GOT3 (cell line): ENCODE measurements at regions not wholly inside any gene's neighbourhood (a gene's known extent, or its start where the extent isn't known, plus 50 kb on each side); places are given as distances from the start of the nearest gene placed in this dataset.

ENCODE experiments used
- DNase-seq: peaks from one replicate; lab custom pipeline; 2025; ENCODE audit warnings: mixed read lengths; lab: John Stamatoyannopoulos, UW

- no peak for DNase-seq
Observed at GRCh38 chr21:35426897-35427296, 377.8 kb upstream of the RUNX1 start.

GRCh38 chr21:35426469-35426868, 377.4 kb upstream of the RUNX1 start:
- DNase-seq: no peak

DNA sequence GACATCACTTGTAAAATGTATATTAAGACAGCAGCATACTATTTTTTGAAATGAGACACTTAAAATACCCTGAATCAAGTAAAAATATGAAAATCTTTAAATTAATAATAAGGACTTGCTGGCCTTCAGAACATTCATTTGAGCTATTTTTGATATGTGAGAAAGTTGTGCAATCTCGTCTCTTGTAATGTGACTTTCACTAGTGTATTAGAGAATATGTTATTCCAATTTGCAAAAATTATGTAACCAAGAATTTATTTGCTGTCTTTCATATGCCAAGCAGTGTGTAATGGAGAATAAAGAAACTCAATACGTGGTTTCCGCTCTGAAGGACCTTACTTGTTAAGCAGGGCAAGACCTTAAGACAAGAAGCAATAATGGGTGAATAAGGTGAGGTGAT, 375.0 kb upstream of the RUNX1 start:
- no peak for DNase-seq

DNA sequence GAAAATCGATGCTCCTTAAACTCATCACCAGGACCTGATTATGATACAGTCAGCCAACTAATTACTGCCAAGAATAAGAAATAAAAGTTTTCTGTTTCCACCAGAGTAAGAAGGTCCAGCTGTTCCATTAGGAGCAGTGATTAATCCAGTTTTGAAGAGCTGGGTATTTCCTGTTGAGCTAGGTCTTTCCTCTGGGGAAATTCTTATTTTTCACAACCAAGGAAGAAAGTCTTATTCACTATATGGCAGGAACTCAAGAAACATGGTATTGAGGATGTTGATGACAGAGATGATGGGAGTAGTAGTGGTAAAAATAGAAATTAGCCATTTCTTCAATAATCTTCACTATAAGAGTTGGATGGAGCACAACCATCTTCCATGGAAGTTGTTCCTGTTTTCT, 374.6 kb upstream of the RUNX1 start:
- no peak for DNase-seq

DNA sequence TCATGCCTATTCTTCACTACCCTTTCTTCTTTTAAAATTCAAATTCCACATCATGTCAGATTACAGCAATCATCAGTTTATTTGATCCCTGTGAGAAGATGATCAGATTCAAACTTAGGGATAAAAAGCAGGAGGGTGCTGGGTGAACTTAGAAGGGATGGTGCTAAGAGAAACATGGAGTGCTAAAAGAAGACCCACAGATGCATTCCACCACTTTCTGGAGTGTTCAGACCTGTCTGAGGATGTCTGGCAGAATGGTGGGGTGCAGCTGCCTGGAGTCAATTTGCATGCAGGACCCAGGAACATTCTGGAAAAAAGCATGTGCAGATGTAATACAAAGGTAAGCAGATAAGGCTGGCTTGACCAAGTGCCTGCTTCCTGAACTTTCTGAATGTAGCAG, 372.9 kb upstream of the RUNX1 start:
- DNase-seq: no peak

DNA sequence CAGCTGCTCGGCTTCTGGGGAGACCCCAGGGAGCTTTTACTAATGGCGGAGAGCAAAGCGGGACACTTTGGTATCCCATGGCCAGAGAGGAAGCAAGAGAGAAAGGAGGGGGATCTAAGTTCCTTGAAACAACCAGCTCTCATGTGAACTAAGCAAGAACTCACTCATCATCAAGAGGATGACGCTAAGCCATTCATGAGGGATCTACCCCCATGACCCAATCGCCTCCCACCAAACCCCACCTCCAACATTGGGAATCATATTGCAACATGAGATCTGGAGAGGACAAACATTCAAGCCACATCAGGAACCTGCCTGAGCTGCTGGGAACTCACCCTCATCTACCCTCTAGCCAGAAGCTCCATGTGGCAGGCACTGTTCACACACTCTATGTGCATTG, 372.1 kb upstream of the RUNX1 start:
- no peak for DNase-seq

DNA sequence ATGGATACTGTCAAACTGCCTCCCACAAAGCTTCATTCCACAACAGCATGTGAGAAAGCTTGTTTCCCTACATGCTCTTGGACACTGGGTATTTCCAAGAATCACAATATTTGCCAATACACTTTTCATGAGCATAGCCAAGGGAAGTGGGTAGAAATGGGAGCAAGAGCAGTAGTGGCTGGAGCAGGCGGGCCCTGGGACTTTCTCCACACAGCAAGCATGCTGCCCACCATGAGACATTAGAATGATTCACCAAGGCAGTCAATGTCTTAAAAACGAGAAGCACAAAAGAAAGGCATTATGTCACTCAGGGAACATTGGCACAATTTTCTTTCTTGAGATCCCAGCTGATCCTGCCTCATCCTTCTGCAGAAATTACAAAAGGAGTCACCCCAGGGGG, 371.6 kb upstream of the RUNX1 start:
- no peak for DNase-seq

DNA sequence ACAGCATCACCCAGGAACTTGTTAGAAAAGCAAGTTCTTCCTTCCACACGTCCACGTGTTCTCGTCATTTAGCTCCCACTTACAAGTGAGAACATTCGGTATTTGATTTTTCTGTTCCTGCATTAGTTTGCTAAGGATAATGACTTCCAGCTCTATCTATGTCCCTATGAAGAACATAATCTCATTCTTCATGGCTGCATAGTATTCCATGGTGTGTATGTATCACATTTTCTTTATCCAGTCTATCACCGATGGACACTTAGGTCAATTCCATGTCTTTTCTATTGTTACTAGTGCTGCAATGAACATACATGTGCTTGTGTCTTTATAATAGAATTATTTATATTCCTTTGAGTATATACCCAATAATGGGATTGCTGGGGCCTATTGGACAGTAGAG, 368.7 kb upstream of the RUNX1 start:
- no peak for DNase-seq

DNA sequence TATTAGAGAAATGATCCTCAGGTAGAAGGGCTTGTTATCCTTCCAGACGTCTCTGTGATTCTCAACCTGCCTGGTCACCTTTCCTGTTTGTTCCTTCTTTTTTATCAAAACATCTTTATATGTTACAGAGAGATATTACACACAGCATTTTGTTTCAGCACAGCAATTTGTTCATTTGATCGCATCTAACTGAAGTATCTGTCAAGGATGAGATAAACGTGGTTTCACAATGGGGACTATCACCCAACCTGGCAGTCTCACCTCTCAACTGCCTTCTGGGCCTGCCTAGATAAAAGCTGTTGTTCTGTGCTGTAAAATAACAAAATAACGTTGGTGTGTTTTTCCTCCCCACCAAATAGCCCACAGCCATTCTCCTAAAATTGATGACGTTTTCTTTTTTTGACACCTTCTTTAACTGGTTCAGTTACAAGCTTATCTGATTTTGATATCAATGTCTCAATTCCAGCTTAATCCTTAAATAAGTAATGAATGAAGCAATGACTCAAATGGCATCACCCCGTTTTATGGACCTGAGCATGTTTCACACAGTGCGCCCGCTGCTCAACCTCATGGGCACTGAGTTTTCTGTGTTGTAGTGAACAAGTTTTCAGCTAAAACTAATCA, 367.9 kb upstream of the RUNX1 start:
- DNase-seq: no peak

GRCh38 chr21:35414507-35415139, 365.5 kb upstream of the RUNX1 start:
- DNase-seq: no peak

- no peak for DNase-seq
Observed at GRCh38 chr21:35414056-35414455, 365.0 kb upstream of the RUNX1 start.

DNA sequence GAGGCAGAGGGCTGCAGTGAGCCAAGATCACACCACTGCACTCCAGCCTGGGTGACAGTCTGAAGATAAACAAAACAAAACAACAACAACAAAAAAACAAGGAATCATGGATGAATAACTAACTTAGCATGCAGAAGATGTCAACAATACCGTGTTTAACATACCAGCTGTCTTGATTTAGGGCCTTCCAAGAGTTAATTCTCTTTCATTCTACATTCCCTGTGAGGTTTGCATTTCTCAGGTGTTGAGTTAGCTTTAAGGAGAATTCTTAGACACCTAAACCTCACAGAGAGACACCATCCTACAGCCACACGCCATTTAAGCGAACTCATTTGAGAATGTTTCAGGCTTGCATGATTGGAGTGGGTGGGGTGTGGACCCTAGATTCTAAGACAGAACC, 363.1 kb upstream of the RUNX1 start:
- no peak for DNase-seq

- no peak for DNase-seq
Observed at GRCh38 chr21:35411434-35411833, 362.3 kb upstream of the RUNX1 start.

- no peak for DNase-seq
Observed at GRCh38 chr21:35410656-35411055, 361.6 kb upstream of the RUNX1 start.

GRCh38 chr21:35410123-35410522, 361.0 kb upstream of the RUNX1 start:
- no peak for DNase-seq

- DNase-seq: no peak
Observed at GRCh38 chr21:35408401-35408800, 359.3 kb upstream of the RUNX1 start.

- no peak for DNase-seq
Observed at GRCh38 chr21:35406635-35407034, 357.5 kb upstream of the RUNX1 start.

DNA sequence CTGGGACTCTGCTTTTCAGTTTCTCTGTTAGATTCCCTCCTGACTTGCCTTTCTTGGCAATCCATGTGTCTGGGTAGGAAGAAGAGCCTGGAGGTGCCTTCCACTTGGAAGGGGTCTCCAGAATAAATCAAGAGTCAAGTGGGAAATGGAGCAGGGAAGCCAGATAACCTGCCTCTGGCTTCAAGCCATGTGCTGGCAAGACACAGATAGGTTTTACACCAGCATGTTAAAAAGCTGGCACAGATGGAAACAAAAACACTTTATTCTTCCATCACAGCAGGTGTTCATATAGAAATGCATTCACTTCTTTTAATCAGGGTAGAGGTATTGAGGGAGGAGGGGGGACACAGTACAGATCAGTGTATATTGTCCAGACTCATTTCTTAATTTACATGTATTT, 356.9 kb upstream of the RUNX1 start:
- DNase-seq: no peak

GRCh38 chr21:35404247-35404646, 355.1 kb upstream of the RUNX1 start:
- DNase-seq: no peak

DNA sequence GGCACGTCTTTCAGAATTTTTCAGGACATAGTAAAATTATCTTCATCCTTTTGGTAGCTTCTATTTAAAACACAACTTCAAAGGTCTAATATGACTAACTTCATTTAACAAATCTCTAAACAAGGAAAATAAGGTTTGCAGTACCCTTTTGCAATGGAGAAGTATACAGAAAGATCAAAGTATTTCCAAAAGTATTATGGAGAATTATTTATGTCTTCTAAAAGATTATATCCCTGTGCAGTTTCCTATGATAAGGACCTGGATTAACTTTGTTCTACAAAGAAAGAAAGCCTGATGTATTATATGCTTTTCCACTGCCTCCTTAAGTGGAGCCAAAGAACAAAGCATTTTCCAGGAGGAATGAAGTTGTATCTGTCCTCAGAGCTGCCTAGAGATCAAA, 353.0 kb upstream of the RUNX1 start:
- no peak for DNase-seq

GRCh38 chr21:35401476-35401875, 352.4 kb upstream of the RUNX1 start:
- no peak for DNase-seq

DNA sequence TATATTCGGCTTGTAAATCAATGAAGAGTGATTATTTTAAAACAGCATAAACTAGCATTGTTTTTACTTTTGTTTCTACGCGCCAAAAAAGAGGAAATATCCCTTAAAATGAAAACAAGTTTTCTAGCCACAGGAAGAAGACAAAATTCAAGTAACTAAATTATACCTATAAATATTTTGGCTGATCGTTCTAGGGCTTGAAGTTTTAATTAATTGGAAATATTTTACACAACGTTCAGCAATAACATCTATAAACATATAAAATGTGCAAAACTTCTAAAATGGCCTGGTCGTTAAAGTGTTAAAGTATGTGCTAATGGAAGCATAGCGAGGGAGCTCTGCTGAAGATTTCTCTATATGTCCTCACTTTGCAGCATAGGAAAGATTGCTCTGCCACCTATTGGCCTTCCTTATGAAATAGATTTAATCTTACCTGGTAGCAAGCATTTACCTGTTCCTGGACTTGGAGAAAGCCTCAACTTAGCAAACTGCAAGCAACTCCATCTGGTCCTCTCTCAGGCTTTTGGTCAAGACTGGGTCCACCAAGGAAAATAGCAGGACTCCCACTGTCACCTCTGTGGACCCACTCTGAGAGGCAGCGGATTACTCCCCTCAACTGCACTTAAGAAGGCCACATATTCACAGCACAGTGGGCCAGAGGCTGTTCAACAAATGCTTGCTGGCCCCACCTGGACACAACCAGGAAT, 351.3 kb upstream of the RUNX1 start:
- no peak for DNase-seq

GRCh38 chr21:35399706-35400105, 350.6 kb upstream of the RUNX1 start:
- DNase-seq: no peak
